ENCODE measurements at regions not wholly inside any gene's neighbourhood (a gene's known extent, or its start where the extent isn't known, plus 50 kb on each side); places are given as distances from the start of the nearest gene placed in this dataset.

- TF ChIP-seq CTCF (IDR thresholded peaks at IDR 0.05) (no peak), ZFX (IDR thresholded peaks at IDR 0.05; ENCODE audit: borderline replicate concordance) (no peak)
Observed at GRCh38 chr22:47593291-47593690, 830.8 kb downstream of the TBC1D22A start.
